Large intestine (tissue), 3 donors: ENCODE measurements at regions not wholly inside any gene's neighbourhood (a gene's known extent, or its start where the extent isn't known, plus 50 kb on each side); places are given as distances from the start of the nearest gene placed in this dataset.

ENCODE experiments used
- DNase-seq, 2 donors: peaks; one replicate each; pipeline versions ENCODE4 v3.0.0 to v3.0.0-alpha.2; 2013
- H3K27ac ChIP-seq: one replicate; pipeline ENCODE4 v1.5.1; 2013; ENCODE audit warnings: low read length
- H3K27me3 ChIP-seq: 2 replicates; pipeline ENCODE4 v1.6.1; 2013; ENCODE audit warnings: low read length; ENCODE audit not compliant: control insufficient read depth, insufficient read depth
- H3K36me3 ChIP-seq: 2 replicates; pipeline ENCODE4 v1.6.1; 2013; ENCODE audit warnings: low read length; ENCODE audit not compliant: control insufficient read depth, insufficient read depth
- H3K4me1 ChIP-seq: one replicate; pipeline ENCODE4 v1.6.1; 2013; ENCODE audit warnings: low read length; ENCODE audit not compliant: control insufficient read depth, insufficient read depth
- H3K4me3 ChIP-seq: one replicate; pipeline ENCODE4 v1.5.1; 2013; ENCODE audit warnings: low read length
- H3K9me3 ChIP-seq: one replicate; pipeline ENCODE4 v1.6.1; 2013; ENCODE audit warnings: mild to moderate bottlenecking, low read depth, low read length, moderate library complexity; ENCODE audit not compliant: control insufficient read depth
- WGBS: methylation state at CpG from one replicate; pipeline ENCODE4 v1.1.5; 2013; ENCODE audit warnings: low lambda C conversion rate; ENCODE audit not compliant: insufficient coverage; 5-methylcytosine and 5-hydroxymethylcytosine counted together

GRCh38 chr6:21710216-21710615 is 116.7 kb downstream of the SOX4 start:
- H3K9me3 ChIP-seq = no peaks in the 10 kb centered on the region
- no peaks in the 10 kb centered on the region for H3K36me3 ChIP-seq
- H3K4me1 ChIP-seq = no peaks in the 10 kb centered on the region
- no peak overlapping the region for H3K4me3 ChIP-seq
- no peak for DNase-seq
- no peaks in the 10 kb centered on the region for H3K27me3 ChIP-seq
- no peak overlapping the region for H3K27ac ChIP-seq
- no CpG with 5 or more reads among the region's 1 CpG for WGBS

GRCh38 chr6:21710908-21711627 is 117.5 kb downstream of the SOX4 start:
- 80% methylated on average over 2 of the region's 7 CpGs for WGBS
- Histone ChIP-seq H3K4me3 (no peak overlapping the region), H3K36me3 (no peaks in the 10 kb centered on the region), H3K9me3 (no peaks in the 10 kb centered on the region), H3K27me3 (no peaks in the 10 kb centered on the region), H3K4me1 (no peaks in the 10 kb centered on the region), H3K27ac (no peak overlapping the region)
- DNase-seq = peak in 1 of 2 donors; percentile 12

DNA sequence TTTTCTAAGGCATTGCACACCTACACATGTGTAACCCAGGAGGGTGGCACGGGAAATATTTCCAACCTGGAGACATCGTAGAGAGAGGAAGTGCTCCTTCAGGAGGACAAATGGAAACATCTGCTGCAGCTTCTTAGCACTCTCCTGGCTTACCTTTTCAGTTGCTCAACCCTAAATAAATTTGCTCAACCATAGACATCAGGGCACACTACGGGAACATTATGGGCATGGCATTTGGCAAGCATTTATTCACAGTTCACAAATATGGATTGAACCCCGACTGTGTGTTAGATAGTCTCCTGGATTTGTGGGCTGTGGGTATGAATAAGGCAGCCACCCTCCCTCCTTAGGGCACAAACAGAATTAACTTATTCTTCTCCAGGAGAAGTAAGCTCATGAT is 118.7 kb downstream of the SOX4 start:
- Histone ChIP-seq H3K36me3 (no peaks in the 10 kb centered on the region), H3K9me3 (no peaks in the 10 kb centered on the region), H3K27ac (no peak overlapping the region), H3K4me3 (no peak overlapping the region), H3K27me3 (no peaks in the 10 kb centered on the region), H3K4me1 (no peaks in the 10 kb centered on the region)
- no peak for DNase-seq
- WGBS = no CpG with 5 or more reads among the region's 4 CpGs

GRCh38 chr6:21713481-21713880 is 119.9 kb downstream of the SOX4 start:
- no CpG with 5 or more reads among the region's 2 CpGs for WGBS
- Histone ChIP-seq H3K27ac (no peak overlapping the region), H3K36me3 (no peaks in the 10 kb centered on the region), H3K4me1 (no peaks in the 10 kb centered on the region), H3K4me3 (no peak overlapping the region), H3K9me3 (no peaks in the 10 kb centered on the region), H3K27me3 (no peaks in the 10 kb centered on the region)
- no peak for DNase-seq

GRCh38 chr6:21715180-21715579 is 121.6 kb downstream of the SOX4 start:
- no peaks in the 10 kb centered on the region for H3K4me1 ChIP-seq
- no peaks in the 10 kb centered on the region for H3K9me3 ChIP-seq
- H3K36me3 ChIP-seq = no peaks in the 10 kb centered on the region
- no peak overlapping the region for H3K4me3 ChIP-seq
- H3K27me3 ChIP-seq = no peaks in the 10 kb centered on the region
- 87% methylated on average over 3 of the region's 5 CpGs for WGBS
- no peak for DNase-seq
- H3K27ac ChIP-seq = no peak overlapping the region

GRCh38 chr6:21722510-21722909 is 129.0 kb downstream of the SOX4 start:
- Histone ChIP-seq H3K9me3 (no peaks in the 10 kb centered on the region), H3K36me3 (no peaks in the 10 kb centered on the region), H3K4me3 (no peak overlapping the region), H3K4me1 (no peaks in the 10 kb centered on the region), H3K27me3 (no peaks in the 10 kb centered on the region), H3K27ac (no peak overlapping the region)
- 60% methylated on average over 1 of the region's 12 CpGs for WGBS
- DNase-seq = no peak

DNA sequence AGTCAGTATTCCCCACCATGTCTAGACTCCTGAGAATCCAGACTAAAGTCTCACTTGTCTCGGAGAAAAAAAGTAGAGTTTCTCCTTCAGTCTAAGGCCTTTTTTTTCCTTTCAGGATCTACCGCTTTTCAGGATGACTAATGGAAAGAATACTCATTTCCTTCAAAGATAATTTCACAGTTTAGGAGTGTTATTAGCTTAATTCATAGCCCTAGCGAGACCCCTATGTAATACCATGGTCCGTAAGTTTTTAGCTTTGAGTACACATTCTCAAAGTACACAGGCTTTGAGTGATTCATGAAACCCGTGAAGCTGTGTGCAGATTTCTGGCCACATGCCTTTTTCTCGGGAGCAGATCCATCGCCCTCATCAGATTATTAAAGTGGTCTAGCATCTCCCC is 133.1 kb downstream of the SOX4 start:
- Histone ChIP-seq H3K36me3 (no peaks in the 10 kb centered on the region), H3K27ac (no peak overlapping the region), H3K4me1 (no peaks in the 10 kb centered on the region), H3K27me3 (no peaks in the 10 kb centered on the region), H3K9me3 (no peaks in the 10 kb centered on the region), H3K4me3 (no peak overlapping the region)
- WGBS = no CpG with 5 or more reads among the region's 7 CpGs
- DNase-seq = no peak

DNA sequence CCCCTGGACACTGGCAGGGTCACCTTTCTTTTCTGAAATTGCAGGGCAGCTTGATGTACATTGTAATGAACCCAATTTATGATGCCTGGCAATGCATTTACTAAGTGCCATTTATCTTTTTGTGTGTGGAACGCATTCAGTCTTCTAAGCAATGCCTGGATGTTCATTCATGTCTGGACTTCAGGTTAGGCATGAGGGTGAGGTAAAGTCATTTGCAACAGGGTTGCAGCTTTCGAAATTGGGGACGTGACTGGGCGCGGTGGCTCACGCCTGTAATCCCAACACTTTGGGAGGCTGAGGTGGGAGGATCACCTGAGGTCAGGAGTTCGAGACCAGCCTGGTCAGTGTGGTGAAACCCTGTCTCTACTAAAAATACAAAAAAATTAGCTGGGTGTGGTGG is 134.6 kb downstream of the SOX4 start:
- Histone ChIP-seq H3K9me3 (no peaks in the 10 kb centered on the region), H3K36me3 (no peaks in the 10 kb centered on the region), H3K27ac (no peak overlapping the region), H3K4me1 (no peaks in the 10 kb centered on the region), H3K27me3 (no peaks in the 10 kb centered on the region), H3K4me3 (no peak overlapping the region)
- DNase-seq = no peak
- WGBS = no CpG with 5 or more reads among the region's 7 CpGs

GRCh38 chr6:21729431-21729830 is 135.9 kb downstream of the SOX4 start:
- no peak for DNase-seq
- no peak overlapping the region for H3K27ac ChIP-seq
- H3K9me3 ChIP-seq = no peaks in the 10 kb centered on the region
- no peaks in the 10 kb centered on the region for H3K36me3 ChIP-seq
- H3K27me3 ChIP-seq = no peaks in the 10 kb centered on the region
- WGBS = 90% methylated on average over 2 of the region's 4 CpGs
- no peak overlapping the region for H3K4me3 ChIP-seq
- H3K4me1 ChIP-seq = no peaks in the 10 kb centered on the region

GRCh38 chr6:21730533-21730932 is 137.0 kb downstream of the SOX4 start:
- Histone ChIP-seq H3K27ac (no peak overlapping the region), H3K27me3 (no peaks in the 10 kb centered on the region), H3K36me3 (no peaks in the 10 kb centered on the region), H3K4me1 (no peaks in the 10 kb centered on the region), H3K4me3 (no peak overlapping the region), H3K9me3 (no peaks in the 10 kb centered on the region)
- no peak for DNase-seq
- no CpG with 5 or more reads among the region's 11 CpGs for WGBS

DNA sequence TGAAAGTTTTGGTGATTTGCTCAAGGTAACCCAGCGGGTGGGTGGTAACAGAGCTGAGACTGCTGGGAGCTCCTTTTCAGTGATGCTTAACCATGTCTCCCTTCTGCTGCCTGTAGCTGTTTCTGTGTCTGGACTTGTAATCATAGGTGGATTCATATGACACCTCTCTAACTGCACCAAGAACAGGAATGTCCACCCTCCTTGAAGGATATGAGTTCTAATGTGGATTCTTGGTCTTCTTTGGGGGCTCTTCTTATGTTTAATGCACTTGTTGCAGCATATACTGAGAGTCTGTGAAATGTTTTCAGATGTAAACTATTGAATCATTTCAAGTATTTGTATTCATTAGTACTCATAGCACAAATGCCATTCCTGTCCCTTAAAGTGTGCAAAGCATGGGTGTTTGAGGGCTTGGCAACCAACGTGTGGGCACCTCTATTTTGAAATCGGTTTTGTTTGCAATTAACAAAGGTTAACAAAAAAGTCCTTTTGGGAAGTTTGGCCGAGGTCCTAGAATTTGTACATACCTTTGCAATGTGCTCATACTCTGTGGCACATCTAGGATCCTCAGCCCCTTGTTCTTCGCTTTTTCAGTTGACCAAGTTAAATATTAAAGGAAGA is 138.0 kb downstream of the SOX4 start:
- Histone ChIP-seq H3K4me1 (no peaks in the 10 kb centered on the region), H3K4me3 (no peak overlapping the region), H3K27me3 (no peaks in the 10 kb centered on the region), H3K9me3 (no peaks in the 10 kb centered on the region), H3K27ac (no peak overlapping the region), H3K36me3 (no peaks in the 10 kb centered on the region)
- no CpG with 5 or more reads among the region's 5 CpGs for WGBS
- no peak for DNase-seq
